ENCODE measurements at regions not wholly inside any gene's neighbourhood (a gene's known extent, or its start where the extent isn't known, plus 50 kb on each side); places are given as distances from the start of the nearest gene placed in this dataset.

DNA sequence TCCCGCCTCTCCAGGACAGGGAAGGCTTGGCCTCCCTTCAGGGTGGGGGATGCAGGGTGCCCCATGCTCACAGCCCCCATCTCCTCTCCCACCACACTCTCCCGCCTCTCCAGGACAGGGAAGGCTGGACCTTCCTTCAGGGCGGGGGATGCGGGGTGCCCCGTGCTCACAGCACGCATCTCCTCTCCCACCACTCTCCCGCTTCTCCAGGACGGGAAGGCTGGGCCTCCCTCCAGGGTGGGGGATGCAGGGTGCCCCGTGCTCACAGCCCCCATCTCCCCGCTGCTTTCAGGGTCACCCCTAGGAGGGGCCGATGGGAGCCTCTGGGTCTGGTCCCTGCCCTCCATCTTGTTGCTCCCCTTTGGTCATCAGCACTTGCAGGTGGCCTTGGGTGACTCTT, 348.0 kb downstream of the CTTN start:
- no TSS peak for BruUV-seq (replicated peaks)
- ChIA-PET CTCF (no interaction called here), POLR2A (ENCODE audit: low non-redundant PET) (no interaction called here)
- Histone ChIP-seq H3K27me3 (replicated peaks; ENCODE audit: insufficient read depth, low read depth, low read length, poor library complexity) (no peaks in the 10 kb centered on the region), H3K9me3 (ENCODE audit: low read depth, low read length, poor library complexity, severe bottlenecking) (peaks cover 27% of the 10 kb centered on the region), H3K4me1 (ENCODE audit: insufficient read depth, low read length, poor library complexity, severe bottlenecking) (no peaks in the 10 kb centered on the region), H3K4me3 (ENCODE audit: low read depth, low read length, poor library complexity, severe bottlenecking) (no peak overlapping the region), H3K27ac (ENCODE audit: low read depth, low read length, poor library complexity, severe bottlenecking) (no peak overlapping the region), H3K36me3 (ENCODE audit: insufficient read depth, low read length, poor library complexity, severe bottlenecking) (no peaks in the 10 kb centered on the region)
- DNase-seq (ENCODE audit: low spot score): no peak
- no peak for TF ChIP-seq EZH2 (IDR thresholded peaks at IDR 0.05; ENCODE audit: borderline replicate concordance, low read depth, low read length, poor library complexity, severe bottlenecking)
- intact Hi-C loops (cut with micrococcal nuclease; ENCODE audit: unreplicated experiment): no loop called here

- no peaks in the 10 kb centered on the region for H3K27me3 ChIP-seq (replicated peaks; ENCODE audit: insufficient read depth, low read depth, low read length, poor library complexity)
- no peak overlapping the region for H3K27ac ChIP-seq (ENCODE audit: low read depth, low read length, poor library complexity, severe bottlenecking)
- ChIA-PET POLR2A (ENCODE audit: low non-redundant PET) (no interaction called here), CTCF (no interaction called here)
- no peak for DNase-seq (ENCODE audit: low spot score)
- H3K4me3 ChIP-seq (ENCODE audit: low read depth, low read length, poor library complexity, severe bottlenecking): no peak overlapping the region
- H3K36me3 ChIP-seq (ENCODE audit: insufficient read depth, low read length, poor library complexity, severe bottlenecking): no peaks in the 10 kb centered on the region
- no TSS peak for BruUV-seq (replicated peaks)
- intact Hi-C loops (cut with micrococcal nuclease; ENCODE audit: unreplicated experiment): no loop called here
- H3K4me1 ChIP-seq (ENCODE audit: insufficient read depth, low read length, poor library complexity, severe bottlenecking): no peaks in the 10 kb centered on the region
- H3K9me3 ChIP-seq (ENCODE audit: low read depth, low read length, poor library complexity, severe bottlenecking): peaks cover 31% of the 10 kb centered on the region
- no peak for TF ChIP-seq EZH2 (IDR thresholded peaks at IDR 0.05; ENCODE audit: borderline replicate concordance, low read depth, low read length, poor library complexity, severe bottlenecking)
- no peak for TF ChIP-seq CTCF (conservative IDR thresholded peaks at IDR 0.05; ENCODE audit: low read depth, low read length)
These were observed 349.0 kb downstream of the CTTN start for GRCh38 chr11:70747285-70747684.

GRCh38 chr11:70747921-70748320, 349.6 kb downstream of the CTTN start:
- no peaks in the 10 kb centered on the region for H3K4me1 ChIP-seq (ENCODE audit: insufficient read depth, low read length, poor library complexity, severe bottlenecking)
- H3K27me3 ChIP-seq (replicated peaks; ENCODE audit: insufficient read depth, low read depth, low read length, poor library complexity): no peaks in the 10 kb centered on the region
- H3K4me3 ChIP-seq (ENCODE audit: low read depth, low read length, poor library complexity, severe bottlenecking): no peak overlapping the region
- ChIA-PET CTCF (no interaction called here), POLR2A (ENCODE audit: low non-redundant PET) (no interaction called here)
- no TSS peak for BruUV-seq (replicated peaks)
- peaks cover 31% of the 10 kb centered on the region for H3K9me3 ChIP-seq (ENCODE audit: low read depth, low read length, poor library complexity, severe bottlenecking)
- H3K36me3 ChIP-seq (ENCODE audit: insufficient read depth, low read length, poor library complexity, severe bottlenecking): no peaks in the 10 kb centered on the region
- TF ChIP-seq EZH2 (IDR thresholded peaks at IDR 0.05; ENCODE audit: borderline replicate concordance, low read depth, low read length, poor library complexity, severe bottlenecking): no peak
- no peak for TF ChIP-seq CTCF (conservative IDR thresholded peaks at IDR 0.05; ENCODE audit: low read depth, low read length)
- intact Hi-C loops (cut with micrococcal nuclease; ENCODE audit: unreplicated experiment): no loop called here
- H3K27ac ChIP-seq (ENCODE audit: low read depth, low read length, poor library complexity, severe bottlenecking): no peak overlapping the region
- no peak for DNase-seq (ENCODE audit: low spot score)

GRCh38 chr11:70751142-70751734, 352.9 kb downstream of the CTTN start:
- Histone ChIP-seq H3K9me3 (ENCODE audit: low read depth, low read length, poor library complexity, severe bottlenecking) (peaks cover 31% of the 10 kb centered on the region), H3K4me3 (ENCODE audit: low read depth, low read length, poor library complexity, severe bottlenecking) (no peak overlapping the region), H3K27me3 (replicated peaks; ENCODE audit: insufficient read depth, low read depth, low read length, poor library complexity) (peaks cover under 1% of the 10 kb centered on the region), H3K27ac (ENCODE audit: low read depth, low read length, poor library complexity, severe bottlenecking) (no peak overlapping the region), H3K4me1 (ENCODE audit: insufficient read depth, low read length, poor library complexity, severe bottlenecking) (no peaks in the 10 kb centered on the region), H3K36me3 (ENCODE audit: insufficient read depth, low read length, poor library complexity, severe bottlenecking) (no peaks in the 10 kb centered on the region)
- ChIA-PET POLR2A (ENCODE audit: low non-redundant PET) (interaction anchor here (0.6 kb wide), 1 partner anchor 325 kb away, joined by 7 read pairs; no protein-coding TSS in a partner anchor), CTCF (no interaction called here)
- BruUV-seq (replicated peaks): no TSS peak
- no peak for DNase-seq (ENCODE audit: low spot score)
- TF ChIP-seq EZH2 (IDR thresholded peaks at IDR 0.05; ENCODE audit: borderline replicate concordance, low read depth, low read length, poor library complexity, severe bottlenecking) (no peak), CTCF (conservative IDR thresholded peaks at IDR 0.05; ENCODE audit: low read depth, low read length) (no peak)
- intact Hi-C loops (cut with micrococcal nuclease; ENCODE audit: unreplicated experiment): no loop called here

Data from A673 (cell line).